HG02852 (cell line): ENCODE measurements at regions not wholly inside any gene's neighbourhood (a gene's known extent, or its start where the extent isn't known, plus 50 kb on each side); places are given as distances from the start of the nearest gene placed in this dataset.

ENCODE experiments used
- ATAC-seq: cut with Tn5 transposase; IDR thresholded peaks from one replicate; pipeline ENCODE4 v1.9.1; 2021; ENCODE audit warnings: mild to moderate bottlenecking, moderate library complexity; ENCODE audit not compliant: unreplicated experiment

GRCh38 chr9:86663905-86664304 lies 283.4 kb downstream of the GAS1 start:
- ATAC-seq, result no peak

DNA sequence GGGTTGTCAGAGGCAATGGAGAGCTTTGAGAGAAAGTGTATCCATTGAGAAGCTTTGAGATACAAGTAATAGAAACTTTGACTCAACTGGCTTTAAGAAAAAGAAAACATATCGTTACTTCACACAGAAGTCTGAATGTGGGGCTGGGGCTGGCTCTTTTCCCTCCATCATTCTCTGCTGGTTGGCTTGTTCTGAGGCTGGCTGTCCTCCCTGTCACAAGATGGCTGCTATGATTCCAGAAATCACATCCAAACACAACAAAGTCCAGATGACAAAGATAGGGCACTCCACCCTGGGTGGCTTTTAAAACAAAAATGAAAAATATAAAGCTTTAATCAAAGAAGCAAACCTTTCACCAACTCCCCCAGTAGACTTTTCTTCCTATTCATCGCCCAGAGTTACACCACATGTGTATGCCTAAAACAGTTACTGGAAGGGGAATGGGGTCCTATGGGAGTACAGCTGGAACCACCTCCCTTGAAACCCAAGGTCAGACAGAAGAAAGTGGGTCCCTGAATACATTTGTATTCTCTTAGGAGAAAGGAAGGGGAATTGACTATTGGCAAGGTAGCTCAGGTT lies 284.3 kb downstream of the GAS1 start:
- no peak for ATAC-seq

DNA sequence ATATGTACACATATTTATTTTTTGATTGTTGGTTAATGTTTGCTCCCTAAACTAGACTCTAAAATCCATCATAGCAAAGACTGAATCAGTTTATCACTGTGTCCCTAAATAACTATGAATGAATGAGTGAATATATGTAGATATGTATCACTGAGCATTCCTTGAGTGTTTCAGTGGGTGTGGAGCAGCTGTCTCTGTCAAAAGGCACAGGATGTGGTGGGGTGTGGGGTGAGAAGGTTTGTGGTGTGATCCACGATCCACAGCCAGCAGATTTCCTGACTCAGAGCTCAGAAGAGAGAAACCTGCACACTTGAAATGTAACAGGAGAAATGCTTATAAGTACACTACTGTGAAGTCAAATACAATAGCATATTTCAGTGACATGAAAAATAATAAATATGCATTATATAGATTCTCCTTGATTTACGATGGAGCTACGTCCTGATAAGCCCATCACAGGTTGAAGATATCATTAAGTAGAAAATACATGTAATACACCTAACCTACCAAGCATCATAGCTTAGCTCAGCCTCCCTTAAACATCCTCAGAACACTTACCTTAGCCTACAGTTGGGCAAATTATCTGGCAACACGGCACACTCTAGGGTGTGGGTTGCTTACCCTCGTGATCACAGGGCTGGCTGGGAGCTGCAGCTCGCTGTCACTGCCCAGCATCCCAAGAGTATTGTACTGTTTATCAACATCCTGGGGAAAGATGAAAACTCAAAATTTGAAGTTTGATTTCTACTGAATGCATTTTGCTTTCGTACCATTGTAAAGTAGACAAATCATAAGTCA lies 287.0 kb downstream of the GAS1 start:
- ATAC-seq, result no peak

GRCh38 chr9:86659413-86660046 lies 287.8 kb downstream of the GAS1 start:
- no peak for ATAC-seq

GRCh38 chr9:86655147-86655546 lies 292.2 kb downstream of the GAS1 start:
- no peak for ATAC-seq

- ATAC-seq, result no peak
Observed at GRCh38 chr9:86653466-86653865, 293.8 kb downstream of the GAS1 start.

DNA sequence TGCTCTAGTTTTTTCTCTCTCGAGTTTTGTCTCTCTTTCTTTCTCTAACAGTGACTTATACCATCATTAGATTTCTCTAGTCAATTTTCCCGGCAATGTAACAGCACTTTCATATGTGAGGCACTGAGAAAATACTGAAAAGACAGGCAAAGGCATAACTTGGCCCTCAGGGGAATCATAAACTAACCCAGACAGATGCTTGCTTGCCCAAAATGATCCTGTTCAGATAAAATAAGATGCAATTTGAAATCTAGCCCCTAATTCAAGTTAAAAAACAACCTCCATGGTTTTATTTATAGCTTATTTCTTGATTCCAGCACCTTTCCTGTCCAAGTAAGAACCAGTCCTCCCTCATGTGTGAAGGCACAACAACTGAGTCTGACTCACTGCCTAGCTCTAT lies 294.6 kb downstream of the GAS1 start:
- ATAC-seq, result no peak

DNA sequence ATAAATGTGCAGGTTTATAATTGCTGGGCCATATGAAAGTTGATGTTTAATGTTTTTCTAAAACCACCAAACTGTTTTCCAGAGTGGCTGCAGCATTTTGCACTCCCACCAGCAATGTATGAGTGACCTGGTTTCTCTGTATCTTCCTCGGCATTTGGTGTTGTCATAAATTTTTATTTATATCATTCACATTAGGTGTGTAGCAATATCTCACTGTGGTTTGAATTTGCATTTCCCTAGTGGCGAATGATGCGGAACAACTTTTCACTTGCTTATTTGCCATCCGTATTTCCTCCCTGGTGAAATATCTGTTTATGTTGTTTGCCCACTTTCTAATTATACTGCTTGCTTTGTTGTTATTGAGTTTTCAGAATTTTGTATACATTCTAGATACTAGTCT lies 295.7 kb upstream of the TUT7 start:
- no peak for ATAC-seq

DNA sequence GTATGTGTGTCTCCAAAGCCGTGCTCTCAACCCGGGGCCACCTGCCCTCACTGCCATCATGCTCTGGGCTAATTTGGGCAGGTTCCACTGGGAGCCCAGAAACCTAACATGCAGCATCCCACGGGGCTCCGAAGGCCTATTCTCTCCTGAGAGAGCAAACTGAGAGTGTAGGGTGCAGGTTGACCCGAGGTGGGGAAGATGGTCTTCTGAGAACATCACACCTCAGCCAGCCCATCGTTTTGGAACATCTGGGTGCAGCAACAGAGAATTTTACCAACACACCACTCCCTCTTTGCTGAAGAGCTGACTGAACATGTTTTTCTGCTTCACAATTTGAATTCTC lies 294.6 kb upstream of the TUT7 start:
- ATAC-seq, result no peak

DNA sequence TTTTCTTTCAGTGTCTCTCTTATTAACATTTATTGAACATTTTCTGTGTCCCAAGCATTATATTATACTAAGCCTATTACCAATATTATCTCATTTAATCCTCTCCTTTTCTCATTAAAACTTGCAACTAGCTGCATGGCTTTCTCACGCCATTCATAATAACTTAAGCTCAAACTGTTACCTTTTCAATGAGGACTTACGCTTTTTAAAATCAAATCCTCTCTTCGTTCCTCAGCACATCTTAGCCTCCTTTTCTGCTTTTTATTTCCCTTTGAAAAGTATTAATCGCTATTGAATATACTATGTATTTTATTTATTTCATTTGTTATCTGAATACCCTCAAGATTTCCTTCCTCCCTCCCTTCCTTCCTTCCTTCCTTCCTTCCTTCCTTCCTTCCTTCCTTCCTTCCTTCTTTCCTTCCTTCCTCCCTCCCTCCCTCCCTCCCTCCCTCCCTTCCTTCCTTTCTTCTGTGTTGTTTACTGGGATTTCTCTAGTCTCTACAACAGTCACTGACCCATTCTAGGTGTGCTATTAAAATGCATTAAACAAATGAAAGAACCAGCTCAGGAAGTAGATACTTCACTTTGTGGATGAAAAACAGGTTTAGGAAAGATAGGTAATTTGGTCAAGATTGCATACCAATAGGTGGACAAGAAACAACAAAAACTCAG lies 294.1 kb upstream of the TUT7 start:
- ATAC-seq, result no peak

GRCh38 chr9:86645303-86645702 lies 291.1 kb upstream of the TUT7 start:
- no peak for ATAC-seq

DNA sequence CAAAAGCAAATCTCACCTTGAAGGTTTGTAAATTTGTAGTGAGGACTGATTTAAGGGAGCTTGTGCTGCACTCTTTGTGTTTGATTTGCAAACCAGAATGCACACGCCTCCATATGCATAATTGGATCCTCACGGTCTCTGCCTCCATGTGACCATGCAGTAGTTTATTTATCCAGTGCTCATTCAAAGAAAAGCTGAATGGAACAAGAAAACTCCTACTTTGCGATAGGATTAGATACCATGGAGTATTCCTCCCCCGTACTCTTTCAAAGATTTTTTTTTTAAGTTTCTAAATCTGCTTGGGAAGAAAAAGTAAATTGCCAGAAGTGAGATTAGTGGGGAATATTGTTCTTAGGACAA lies 290.4 kb upstream of the TUT7 start:
- ATAC-seq, result no peak

DNA sequence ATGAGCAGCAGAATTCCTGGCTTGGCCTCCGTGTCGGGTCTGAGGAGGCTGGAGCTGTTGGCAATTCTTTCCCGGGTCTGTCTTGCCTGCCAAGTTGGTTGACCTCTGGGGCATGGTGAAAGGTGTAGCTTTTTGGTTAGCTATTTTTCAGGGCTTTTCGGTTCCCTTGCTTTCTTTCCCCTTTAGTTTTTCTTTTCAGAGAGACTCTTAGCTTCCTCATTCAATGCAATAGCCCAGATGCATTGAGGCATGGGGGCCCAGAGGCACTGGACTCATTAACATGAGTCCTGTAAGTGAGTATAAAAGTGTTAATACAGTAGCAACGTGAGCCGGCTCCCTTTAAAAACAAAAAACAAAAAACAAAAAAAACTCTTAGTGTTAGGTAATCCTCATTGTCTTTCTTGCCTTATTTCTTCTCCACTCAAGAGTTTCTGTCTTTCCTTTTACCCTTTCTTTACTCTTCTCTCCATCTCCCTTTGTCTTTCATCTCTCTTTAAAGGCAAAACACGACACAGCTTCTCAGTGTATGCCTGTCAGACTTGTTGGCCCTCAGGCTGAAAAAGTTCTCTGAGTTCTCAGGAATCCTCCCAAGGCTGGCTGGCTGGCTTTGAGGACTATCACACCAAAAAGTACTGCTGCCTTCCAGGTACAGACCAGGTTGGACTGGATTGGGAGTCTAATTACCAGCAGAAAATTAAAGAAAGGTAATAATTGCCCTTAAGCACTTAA lies 289.9 kb upstream of the TUT7 start:
- no peak for ATAC-seq

DNA sequence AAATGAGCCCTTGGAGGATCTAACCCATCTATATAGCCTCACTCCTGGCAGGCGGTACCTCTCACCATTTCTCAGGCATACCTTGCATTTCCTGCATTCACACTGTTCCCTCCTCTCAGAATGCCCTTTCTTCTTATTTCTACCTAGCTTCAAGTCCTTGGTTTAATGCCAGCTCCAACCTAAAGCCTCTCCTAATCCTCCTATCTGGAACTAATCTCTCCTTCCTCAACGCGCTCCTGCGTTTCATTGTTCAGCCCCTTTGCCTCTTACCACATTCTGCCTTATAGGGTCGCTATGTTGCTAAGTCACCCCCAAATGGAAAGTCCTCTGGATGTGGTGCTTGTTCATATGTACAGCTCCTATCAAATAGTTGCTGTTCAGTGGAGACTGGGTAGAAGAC lies 288.5 kb upstream of the TUT7 start:
- no peak for ATAC-seq

DNA sequence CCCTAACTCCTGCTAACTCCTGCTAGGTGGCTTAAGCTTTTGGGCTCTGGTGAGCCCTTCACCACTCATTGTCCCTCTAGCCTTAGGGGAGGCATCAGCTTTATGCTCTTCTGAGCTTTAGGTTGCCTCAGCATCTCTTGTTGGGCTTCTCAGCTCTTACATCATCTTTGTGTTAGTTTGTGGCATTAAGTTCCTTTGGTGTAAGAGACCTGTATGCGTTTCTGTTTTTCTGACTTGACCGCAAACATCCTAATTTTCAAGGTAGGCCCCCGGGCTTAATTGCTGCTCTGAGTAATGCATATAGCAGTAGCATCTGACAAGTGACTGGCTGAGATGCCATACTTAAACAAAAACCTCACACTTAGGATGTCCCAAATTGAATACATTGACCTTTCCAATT lies 287.8 kb upstream of the TUT7 start:
- ATAC-seq, result no peak

- no peak for ATAC-seq
Observed at GRCh38 chr9:86639899-86640379, 285.7 kb upstream of the TUT7 start.

- no peak for ATAC-seq
Observed at GRCh38 chr9:86639287-86639686, 285.1 kb upstream of the TUT7 start.

GRCh38 chr9:86638109-86638508 lies 283.9 kb upstream of the TUT7 start:
- no peak for ATAC-seq

DNA sequence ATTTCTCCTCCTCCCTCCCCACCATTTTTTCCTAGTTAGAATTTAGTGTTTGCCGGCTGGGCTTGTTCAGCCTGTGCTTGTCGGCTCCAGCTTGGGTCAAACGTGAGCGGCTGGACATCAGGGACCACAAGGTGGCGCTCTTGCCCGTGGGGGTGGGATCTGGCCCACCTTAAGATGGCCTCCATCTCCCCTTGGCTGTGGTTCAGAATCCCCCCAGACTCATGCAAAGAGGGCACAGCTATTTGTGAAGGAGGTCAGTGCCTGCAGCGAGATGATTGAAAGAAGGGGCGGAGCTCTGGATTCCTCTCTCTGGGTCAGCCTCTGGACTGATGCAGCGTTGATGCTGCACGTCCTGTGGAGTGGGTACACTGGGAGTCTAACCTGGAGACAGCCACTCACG lies 283.3 kb upstream of the TUT7 start:
- ATAC-seq, result no peak

GRCh38 chr9:86636519-86636918 lies 282.3 kb upstream of the TUT7 start:
- ATAC-seq, result no peak

DNA sequence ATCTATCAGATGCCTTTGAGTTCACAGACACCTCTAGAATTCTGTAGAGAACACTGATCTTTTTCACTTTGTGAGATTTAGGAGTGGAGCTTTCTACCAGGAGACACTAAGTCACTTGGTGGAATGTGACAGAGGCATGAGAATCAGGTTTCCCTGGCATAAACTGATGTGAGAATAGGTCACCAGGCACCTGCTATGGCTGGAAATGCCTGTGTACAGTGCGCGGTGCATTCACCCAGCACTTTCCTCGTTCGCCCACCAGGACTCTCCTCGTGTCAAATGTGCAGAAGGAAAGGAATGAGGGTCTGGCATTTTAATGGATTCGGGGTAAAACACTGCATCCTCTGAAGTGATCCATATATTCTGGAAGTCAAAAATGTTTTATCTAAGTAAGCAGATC lies 281.8 kb upstream of the TUT7 start:
- no peak for ATAC-seq
